GM12875 (cell line): ENCODE measurements at regions not wholly inside any gene's neighbourhood (a gene's known extent, or its start where the extent isn't known, plus 50 kb on each side); places are given as distances from the start of the nearest gene placed in this dataset.

Experiments used
- H3K4me3 ChIP-seq: one replicate; pipeline ENCODE4 v1.5.1; 2011; ENCODE audit warnings: low read depth, low read length, control low read depth
- CTCF ChIP-seq: IDR thresholded peaks from 2 replicates; pipeline ENCODE4 v1.5.1; 2011; ENCODE audit warnings: low read depth, mild to moderate bottlenecking, control low read depth, inconsistent platforms, low read length, moderate library complexity, borderline replicate concordance; ENCODE audit not compliant: insufficient read depth

DNA sequence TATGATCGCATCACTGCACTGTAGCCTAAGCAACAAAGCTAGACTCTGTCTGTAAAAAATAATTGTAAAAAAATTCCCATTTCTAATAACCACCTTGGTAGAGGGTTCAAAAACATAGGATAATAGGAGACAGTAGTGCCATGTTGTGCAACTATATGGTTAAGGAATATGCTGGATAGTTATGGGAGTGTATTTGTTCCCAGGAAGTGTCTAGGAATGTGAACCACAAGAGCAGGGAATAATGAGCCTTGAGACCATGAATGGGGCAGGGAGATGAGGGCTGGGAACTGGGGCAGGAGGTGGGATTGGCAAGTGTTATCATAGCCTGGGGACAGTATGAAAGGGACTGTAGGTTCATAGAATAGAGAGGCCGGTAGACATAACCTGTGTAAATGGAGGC is 50.4 kb downstream of the RUSC2 start:
- H3K4me3 ChIP-seq, result no peak overlapping the region
- no peak for TF ChIP-seq CTCF

GRCh38 chr9:35546853-35547252 is 56.9 kb downstream of the RUSC2 start:
- no peak overlapping the region for H3K4me3 ChIP-seq
- no peak for TF ChIP-seq CTCF

DNA sequence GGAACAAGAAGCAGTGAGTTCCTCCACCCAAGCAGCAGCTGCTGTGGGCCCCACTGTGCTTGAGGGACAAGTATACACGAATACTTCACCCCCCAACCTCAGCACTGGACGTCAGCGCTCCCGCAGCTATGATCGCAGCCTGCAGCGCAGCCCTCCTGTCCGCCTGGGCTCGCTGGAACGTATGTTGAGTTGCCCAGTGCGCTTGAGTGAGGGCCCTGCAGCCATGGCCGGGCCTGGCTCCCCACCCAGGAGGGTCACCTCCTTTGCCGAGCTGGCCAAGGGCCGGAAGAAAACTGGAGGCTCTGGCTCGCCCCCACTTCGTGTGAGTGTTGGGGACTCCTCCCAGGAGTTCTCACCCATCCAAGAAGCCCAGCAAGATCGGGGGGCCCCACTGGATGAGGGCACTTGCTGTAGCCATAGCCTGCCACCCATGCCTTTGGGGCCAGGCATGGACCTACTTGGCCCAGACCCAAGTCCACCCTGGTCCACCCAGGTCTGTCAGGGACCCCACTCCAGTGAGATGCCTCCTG is 57.1 kb upstream of the TESK1 start:
- TF ChIP-seq CTCF, result no peak
- no peak overlapping the region for H3K4me3 ChIP-seq

GRCh38 chr9:35548571-35548970 is 56.5 kb upstream of the TESK1 start:
- TF ChIP-seq CTCF, result no peak
- no peak overlapping the region for H3K4me3 ChIP-seq

DNA sequence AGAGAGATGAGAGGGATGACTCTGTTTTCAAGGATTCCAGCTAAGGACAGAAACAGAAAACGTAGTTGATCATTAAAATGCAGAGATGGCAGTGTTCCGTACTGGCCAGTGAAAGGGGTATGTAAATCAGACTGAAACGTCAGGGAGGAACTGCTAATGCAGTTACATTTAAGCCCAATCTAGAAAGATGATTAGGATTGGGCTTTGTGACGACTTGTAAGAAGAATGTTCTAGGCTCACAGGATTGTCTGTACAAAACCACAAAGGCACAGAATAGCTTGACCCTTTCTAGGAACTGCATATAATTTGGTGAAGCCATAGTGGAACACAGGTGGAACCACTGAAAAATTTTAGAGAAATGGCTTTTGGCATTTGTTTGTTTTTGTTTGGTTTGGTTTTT is 55.6 kb upstream of the TESK1 start:
- TF ChIP-seq CTCF, result no peak
- no peak overlapping the region for H3K4me3 ChIP-seq

- TF ChIP-seq CTCF, result no peak
- H3K4me3 ChIP-seq, result no peak overlapping the region
Measured at GRCh38 chr9:35552376-35552775, 52.7 kb upstream of the TESK1 start.

DNA sequence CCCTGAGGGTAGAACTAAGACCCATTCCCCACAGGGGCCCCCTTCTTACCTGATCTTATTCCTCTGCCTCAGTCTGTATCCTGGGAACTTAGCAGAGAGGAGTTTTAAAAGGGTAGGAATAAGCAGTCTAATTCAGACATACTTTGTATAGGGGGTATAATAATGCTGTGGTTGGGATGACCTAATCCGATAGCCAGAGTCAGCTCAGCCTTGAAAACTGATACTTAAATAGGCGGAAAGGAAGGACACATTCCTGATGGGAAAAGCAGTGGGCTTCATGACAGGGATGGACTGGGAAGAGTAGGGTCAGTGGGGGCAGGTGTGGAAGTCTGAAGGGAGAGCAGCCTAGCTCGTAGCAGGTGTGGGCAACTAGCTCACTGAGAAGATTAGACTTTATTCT is 52.2 kb upstream of the TESK1 start:
- TF ChIP-seq CTCF, result no peak

More for the DNA sequence above, 52.2 kb upstream of the TESK1 start:
- H3K4me3 ChIP-seq, result no peak overlapping the region
